Fibroblast of the aortic adventitia (primary cell): ENCODE measurements at regions not wholly inside any gene's neighbourhood (a gene's known extent, or its start where the extent isn't known, plus 50 kb on each side); places are given as distances from the start of the nearest gene placed in this dataset.

ENCODE experiments used
- DNase-seq: peaks from one replicate; pipeline ENCODE4 v3.0.0-alpha.2; 2010; ENCODE audit warnings: low read depth
- H3K4me3 ChIP-seq: 2 replicates; pipeline ENCODE4 v1.5.1; 2011; ENCODE audit warnings: low read depth, mild to moderate bottlenecking, control low read depth, low read length, moderate library complexity
- CTCF ChIP-seq: IDR thresholded peaks from 2 replicates; pipeline ENCODE4 v1.5.1; 2011; ENCODE audit warnings: mild to moderate bottlenecking, low read length, control low read depth, inconsistent platforms; ENCODE audit not compliant: insufficient read depth

- no peak for TF ChIP-seq CTCF
- H3K4me3 ChIP-seq: no peak overlapping the region
- no peak for DNase-seq
Observed at GRCh38 chr10:120075349-120075748, 182.8 kb downstream of the SEC23IP start.

- no peak for DNase-seq
- TF ChIP-seq CTCF: no peak
- H3K4me3 ChIP-seq: no peak overlapping the region
Observed at GRCh38 chr10:120076996-120077706, 184.6 kb downstream of the SEC23IP start.

GRCh38 chr10:120077707-120078492 is 185.4 kb downstream of the SEC23IP start:
- H3K4me3 ChIP-seq: no peak overlapping the region
- no peak for DNase-seq
- TF ChIP-seq CTCF: no peak

GRCh38 chr10:120085096-120085796 is 192.7 kb downstream of the SEC23IP start:
- TF ChIP-seq CTCF: no peak
- no peak overlapping the region for H3K4me3 ChIP-seq
- no peak for DNase-seq

- DNase-seq: no peak
- no peak overlapping the region for H3K4me3 ChIP-seq
- no peak for TF ChIP-seq CTCF
Observed at GRCh38 chr10:120086066-120086465, 193.5 kb downstream of the SEC23IP start.

GRCh38 chr10:120087109-120087508 is 194.6 kb downstream of the SEC23IP start:
- TF ChIP-seq CTCF: no peak
- no peak for DNase-seq
- H3K4me3 ChIP-seq: no peak overlapping the region
